NOMO-1 treated with DMSO at 0.1 percent for 48 hours (cell line): ENCODE measurements at regions not wholly inside any gene's neighbourhood (a gene's known extent, or its start where the extent isn't known, plus 50 kb on each side); places are given as distances from the start of the nearest gene placed in this dataset.
"Not testable (repeated sequence)": the region's sequence is repeated elsewhere in the genome, so short reads cannot be mapped to it uniquely, and the experiment has no call there.

Experiments
- DNase-seq: peaks from one replicate; lab custom pipeline; 2025; ENCODE audit not compliant: unreplicated experiment; lab: John Stamatoyannopoulos, UW

GRCh38 chr3:51588724-51589123 is 50.2 kb downstream of the RAD54L2 start:
- DNase-seq, result peak; percentile 4

- no peak for DNase-seq
These were observed 52.7 kb downstream of the RAD54L2 start for GRCh38 chr3:51591231-51591630.

DNA sequence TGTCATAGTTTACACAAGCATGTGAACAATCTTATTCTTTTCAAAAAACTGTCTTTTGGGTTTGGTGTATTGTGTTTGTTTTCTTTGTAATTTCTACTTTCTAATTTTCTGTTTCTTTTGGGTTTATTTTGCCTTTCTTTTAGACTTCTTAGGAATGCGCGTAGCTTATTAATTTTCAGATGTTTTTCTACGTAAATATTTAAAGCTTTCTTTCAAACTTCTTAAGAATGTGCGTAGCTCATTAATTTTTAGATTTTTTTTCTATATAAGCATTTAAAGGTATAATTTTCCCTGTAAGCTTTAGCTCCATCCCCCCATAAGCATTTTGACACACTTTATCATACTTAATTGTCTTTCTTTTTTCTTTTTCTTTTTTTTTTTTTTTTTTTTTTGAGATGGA is 55.2 kb downstream of the RAD54L2 start:
- no peak for DNase-seq

DNA sequence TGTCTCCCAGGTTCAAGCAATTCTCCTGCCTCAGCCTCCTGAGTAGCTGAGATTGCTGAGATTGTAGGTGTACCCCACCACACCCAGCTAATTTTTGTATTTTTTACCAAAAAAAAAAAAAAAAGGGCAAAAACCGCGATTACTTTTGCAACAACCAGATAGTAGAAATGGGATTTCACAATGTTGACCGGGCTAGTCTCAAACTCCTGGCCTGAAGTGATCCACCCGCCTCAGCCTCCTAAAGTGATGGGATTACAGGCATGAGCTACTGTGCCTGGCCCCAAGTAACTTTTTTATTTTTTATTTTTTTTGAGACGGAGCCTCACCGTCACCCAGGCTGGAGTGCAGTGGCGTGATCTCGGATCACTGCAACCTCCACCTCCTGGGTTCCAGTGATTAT is 61.1 kb downstream of the RAD54L2 start:
- not testable (repeated sequence) for DNase-seq

DNA sequence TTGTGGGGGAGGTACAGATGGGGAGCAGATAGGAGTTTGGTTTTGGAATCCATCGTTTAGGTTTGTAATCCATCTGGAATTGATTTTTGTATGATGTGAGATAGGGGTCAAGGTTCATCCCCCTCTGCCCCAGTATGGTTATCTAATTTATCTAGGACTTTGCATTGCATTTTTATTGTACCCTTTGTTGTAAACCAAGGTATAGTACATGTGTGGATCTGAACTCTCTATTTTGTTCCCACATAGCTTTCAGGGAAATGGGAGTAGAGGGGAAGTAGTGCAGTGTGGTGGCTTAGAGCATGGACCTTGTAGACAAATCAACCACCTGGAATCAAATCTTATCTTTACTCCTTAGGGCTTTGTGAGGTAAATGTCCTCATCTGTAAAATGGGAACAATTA is 65.7 kb downstream of the RAD54L2 start:
- DNase-seq, result no peak

DNA sequence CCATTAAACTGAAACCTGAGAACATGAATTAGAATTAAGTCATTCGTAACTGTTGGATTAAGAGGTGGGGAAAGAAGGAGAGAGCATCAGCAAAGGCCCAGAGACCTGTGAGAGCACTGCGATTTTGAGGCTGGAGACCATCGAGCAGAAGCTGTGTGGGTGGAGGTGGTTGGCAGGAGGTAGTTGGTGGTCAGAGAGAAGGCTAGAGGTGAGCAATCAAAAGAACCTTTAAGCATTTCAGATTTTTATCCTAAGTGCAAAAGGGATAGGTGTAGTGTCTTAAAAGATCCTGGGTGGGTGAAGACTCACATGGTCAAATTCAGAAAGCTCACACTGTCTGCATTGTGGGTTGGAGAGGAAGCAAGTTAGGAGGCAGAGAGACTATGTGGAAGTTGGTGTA is 65.1 kb upstream of the TEX264 start:
- no peak for DNase-seq

DNA sequence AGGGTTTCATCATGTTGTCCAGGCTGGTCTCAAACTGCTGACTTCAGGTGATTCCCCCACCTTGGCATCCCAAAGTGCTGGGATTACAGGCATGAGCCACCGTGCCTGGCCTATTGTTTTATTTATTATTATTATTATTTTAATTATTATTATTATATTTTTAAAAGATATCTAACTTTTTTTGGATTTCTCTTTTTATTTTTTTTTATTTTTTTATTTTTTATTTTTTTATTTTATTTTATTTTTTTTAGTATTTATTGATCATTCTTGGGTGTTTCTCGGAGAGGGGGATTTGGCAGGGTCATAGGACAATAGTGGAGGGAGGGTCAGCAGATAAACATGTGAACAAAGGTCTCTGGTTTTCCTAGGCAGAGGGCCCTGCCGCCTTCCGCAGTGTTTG is 64.2 kb upstream of the TEX264 start:
- DNase-seq, result not testable (repeated sequence)

DNA sequence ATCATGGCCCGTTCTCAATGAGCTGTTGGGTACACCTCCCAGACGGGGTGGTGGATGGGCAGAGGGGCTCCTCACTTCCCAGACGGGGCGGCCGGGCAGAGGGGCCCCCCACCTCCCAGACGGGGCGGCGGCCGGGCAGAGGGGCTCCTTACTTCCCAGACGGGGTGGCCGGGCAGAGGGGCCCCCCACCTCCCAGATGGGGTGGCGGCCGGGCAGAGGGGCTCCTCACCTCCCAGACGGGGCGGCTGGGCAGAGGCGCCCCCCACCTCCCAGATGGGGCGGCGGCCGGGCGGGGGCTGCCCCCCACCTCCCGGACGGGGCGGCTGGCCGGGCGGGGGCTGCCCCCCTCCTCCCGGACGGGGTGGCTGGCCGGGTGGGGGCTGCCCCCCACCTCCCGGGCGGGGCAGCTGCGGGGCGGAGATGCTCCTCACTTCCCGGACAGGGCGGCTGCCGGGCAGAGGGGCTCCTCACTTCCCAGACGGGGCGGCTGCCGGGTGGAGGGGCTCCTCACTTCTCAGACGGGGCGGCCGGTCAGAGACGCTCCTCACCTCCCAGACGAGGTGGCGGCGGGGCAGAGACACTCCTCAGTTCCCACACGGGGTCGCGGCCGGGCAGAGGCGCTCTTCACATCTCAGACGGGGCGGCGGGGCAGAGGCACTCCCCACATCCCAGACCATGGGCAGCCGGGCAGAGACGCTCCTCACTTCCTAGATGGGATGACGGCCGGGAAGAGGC is 63.3 kb upstream of the TEX264 start:
- not testable (repeated sequence) for DNase-seq

DNA sequence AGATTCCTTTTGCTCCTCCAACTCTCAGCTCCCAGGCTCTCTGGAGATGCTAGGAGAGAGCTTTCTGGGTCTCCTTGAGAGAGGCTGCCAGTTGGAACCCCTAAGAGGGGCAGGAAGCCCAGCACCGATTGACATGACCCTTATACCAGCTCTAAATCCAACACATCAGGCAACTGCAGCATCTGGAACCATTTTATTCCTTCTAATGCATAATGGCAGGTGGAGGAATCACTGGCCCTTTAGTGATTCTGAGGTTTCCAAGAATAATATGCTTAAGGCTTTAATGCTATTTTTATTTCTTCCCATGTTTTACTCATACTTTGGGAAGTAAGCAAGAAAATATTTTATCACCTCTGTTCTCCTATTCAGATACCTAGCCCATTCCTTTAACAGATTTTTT is 60.3 kb upstream of the TEX264 start:
- DNase-seq, result no peak

DNA sequence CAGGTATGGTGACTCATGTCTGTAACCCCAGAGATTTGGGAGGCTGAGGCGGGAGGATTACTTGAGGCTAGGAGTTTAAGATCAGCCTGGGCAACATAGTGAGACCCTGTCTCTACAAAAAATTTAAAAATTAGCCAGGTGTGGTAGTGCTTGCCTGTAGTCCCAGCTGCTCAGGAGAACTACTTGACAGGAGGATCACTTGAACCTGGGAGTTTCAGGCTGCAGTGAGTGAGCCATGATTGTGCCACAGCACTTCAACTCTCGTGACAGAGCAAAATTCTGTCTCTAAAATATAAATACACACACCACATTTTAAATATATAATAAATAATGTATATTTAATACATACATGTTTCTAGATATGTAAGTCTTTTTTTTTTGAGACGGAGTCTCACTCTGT is 53.5 kb upstream of the TEX264 start:
- no peak for DNase-seq

DNA sequence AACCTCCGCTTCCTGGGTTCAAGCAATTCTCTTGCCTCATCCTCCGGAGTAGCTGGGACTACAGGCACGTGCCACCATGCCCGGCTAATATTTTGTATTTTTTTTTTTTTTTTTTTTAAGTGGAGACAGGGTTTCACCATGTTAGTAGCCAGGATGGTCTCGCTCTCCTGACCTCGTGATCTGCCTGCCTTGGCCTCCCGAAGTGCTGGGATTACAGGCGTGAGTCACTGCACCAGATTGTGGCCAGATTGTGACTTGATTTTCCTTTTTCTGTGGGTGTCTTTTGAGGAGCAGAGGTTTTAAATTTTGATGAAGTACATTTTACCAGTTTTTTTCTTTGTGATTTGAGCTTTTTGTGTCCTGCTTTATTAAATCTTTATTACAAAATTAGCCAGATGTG is 53.0 kb upstream of the TEX264 start:
- not testable (repeated sequence) for DNase-seq

DNA sequence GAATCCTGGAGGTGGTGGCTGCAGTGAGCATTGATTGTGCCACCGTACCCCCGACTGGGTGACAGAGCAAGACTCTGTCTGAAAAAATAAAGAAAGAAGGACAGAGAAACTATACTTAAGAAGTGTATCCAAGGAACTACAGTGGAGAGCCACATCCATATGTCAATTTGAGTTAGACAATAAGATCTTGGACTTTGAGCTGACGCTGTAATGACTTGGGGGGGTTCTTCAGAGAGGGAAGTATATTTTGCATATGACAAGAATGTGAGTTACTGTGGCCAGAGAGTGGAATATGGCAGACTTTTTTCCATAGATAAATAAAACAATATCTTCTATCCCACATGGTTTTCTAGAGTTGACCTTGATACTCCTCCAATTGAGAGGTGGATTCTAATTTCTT is 52.6 kb upstream of the TEX264 start:
- DNase-seq, result no peak

DNA sequence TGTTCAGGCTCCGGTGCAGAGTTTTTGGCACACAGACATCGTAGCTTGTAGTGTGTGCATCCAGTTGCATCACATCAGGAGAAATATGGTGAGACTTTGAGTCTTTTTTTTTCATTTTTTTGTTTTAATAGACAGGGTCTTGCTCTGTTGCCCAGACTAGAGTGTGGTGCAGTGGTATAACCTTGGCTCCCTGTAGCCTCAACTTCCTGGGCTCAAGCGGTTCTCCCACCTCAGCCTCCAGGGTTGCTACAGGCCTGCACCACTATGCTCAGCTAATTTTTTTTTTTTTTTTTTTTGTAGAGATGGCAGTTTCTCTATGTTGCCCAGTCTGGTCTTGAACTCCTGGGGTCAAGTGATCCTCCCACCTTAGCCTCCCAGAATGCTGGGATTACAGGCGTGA is 51.1 kb upstream of the TEX264 start:
- no peak for DNase-seq

DNA sequence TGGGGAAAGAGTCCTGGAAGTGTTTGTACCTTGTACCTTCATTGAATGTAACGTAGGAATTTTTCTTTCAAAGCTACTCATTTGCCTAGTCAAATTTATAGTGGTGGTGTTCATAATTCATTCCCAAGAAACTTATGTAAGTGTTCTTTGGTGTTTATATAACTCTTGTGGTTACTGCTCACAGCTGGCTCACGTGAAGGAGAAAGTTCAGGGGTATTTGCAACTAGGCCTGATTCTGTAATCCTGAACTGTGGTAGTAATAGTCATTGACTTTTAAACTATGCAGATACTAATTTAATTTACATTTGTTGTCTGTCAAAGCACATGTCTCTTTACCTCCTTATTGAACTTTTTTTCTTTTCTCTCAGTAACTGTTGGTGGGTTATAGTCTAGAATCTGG is 50.5 kb upstream of the TEX264 start:
- no peak for DNase-seq

DNA sequence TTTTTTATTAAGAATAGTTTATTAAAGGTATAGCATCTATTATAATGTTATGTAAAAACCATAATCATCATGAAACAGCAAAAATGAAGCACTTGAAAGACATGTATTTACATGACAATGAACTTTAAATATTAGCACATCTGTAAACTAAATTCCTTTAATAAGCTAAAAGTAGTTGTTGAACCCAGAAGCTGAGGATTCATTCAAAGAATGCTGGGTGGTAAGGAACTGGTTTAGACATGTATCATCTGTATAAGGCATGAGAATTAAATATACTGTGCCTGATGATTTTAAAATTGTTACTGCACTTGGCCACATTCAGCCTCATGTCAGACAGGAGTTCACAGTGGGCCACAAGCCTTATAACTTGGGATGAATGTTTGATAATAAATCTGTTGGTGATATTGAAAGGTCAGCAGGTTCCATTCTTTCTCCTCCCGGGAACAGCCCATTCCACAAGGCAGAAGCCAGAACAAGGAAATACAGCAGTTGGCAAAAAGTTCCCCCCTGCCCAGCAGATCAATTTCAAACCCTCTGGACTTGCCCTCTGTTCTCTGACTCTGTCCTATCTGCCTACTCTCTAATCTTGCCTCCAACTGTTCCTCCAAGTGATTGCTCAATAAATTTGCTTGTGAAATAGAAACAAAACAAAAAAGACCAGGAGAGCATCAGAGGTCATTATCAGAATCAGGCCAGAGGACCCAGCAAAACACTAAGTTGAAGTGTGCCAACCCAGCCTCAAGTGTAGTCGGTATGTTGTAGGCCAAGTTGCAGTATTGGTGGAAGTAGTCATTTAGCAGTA is 49.8 kb upstream of the TEX264 start:
- DNase-seq, result peak; percentile 54
